ENCODE measurements at regions not wholly inside any gene's neighbourhood (a gene's known extent, or its start where the extent isn't known, plus 50 kb on each side); places are given as distances from the start of the nearest gene placed in this dataset.
"Not testable (repeated sequence)": the region's sequence is repeated elsewhere in the genome, so short reads cannot be mapped to it uniquely, and the experiment has no call there.

- no peak for DNase-seq (ENCODE audit: low spot score)
Observed at GRCh38 chr18:34529358-34530335, 180.5 kb upstream of the DTNA start.

- no peak for DNase-seq (ENCODE audit: low spot score)
Observed at GRCh38 chr18:34531110-34531509, 179.0 kb upstream of the DTNA start.

GRCh38 chr18:34534642-34535041 lies 175.5 kb upstream of the DTNA start:
- DNase-seq (ENCODE audit: low spot score), result not testable (repeated sequence)

- no peak for DNase-seq (ENCODE audit: low spot score)
Observed at GRCh38 chr18:34540897-34541296, 169.2 kb upstream of the DTNA start.

GRCh38 chr18:34542625-34543024 lies 167.5 kb upstream of the DTNA start:
- no peak for DNase-seq (ENCODE audit: low spot score)

- no peak for DNase-seq (ENCODE audit: low spot score)
Observed at GRCh38 chr18:34543356-34543755, 166.7 kb upstream of the DTNA start.

GRCh38 chr18:34543945-34544344 lies 166.2 kb upstream of the DTNA start:
- DNase-seq (ENCODE audit: low spot score), result no peak

GRCh38 chr18:34544930-34545329 lies 165.2 kb upstream of the DTNA start:
- no peak for DNase-seq (ENCODE audit: low spot score)

GRCh38 chr18:34548120-34548972 lies 161.8 kb upstream of the DTNA start:
- no peak for DNase-seq (ENCODE audit: low spot score)

- no peak for DNase-seq (ENCODE audit: low spot score)
Observed at GRCh38 chr18:34548973-34549294, 161.2 kb upstream of the DTNA start.

- no peak for DNase-seq (ENCODE audit: low spot score)
Observed at GRCh38 chr18:34549367-34549766, 160.7 kb upstream of the DTNA start.

GRCh38 chr18:34550156-34550555 lies 159.9 kb upstream of the DTNA start:
- no peak for DNase-seq (ENCODE audit: low spot score)

- no peak for DNase-seq (ENCODE audit: low spot score)
Observed at GRCh38 chr18:34550902-34551301, 159.2 kb upstream of the DTNA start.

- no peak for DNase-seq (ENCODE audit: low spot score)
Observed at GRCh38 chr18:34551824-34552223, 158.3 kb upstream of the DTNA start.

- DNase-seq (ENCODE audit: low spot score), result no peak
Observed at GRCh38 chr18:34562252-34562870, 147.7 kb upstream of the DTNA start.

- DNase-seq (ENCODE audit: low spot score), result no peak
Observed at GRCh38 chr18:34567857-34568256, 142.2 kb upstream of the DTNA start.

GRCh38 chr18:34576622-34577021 lies 133.5 kb upstream of the DTNA start:
- no peak for DNase-seq (ENCODE audit: low spot score)

- no peak for DNase-seq (ENCODE audit: low spot score)
Observed at GRCh38 chr18:34583895-34584294, 126.2 kb upstream of the DTNA start.

GRCh38 chr18:34590503-34590902 lies 119.6 kb upstream of the DTNA start:
- DNase-seq (ENCODE audit: low spot score), result no peak

- no peak for DNase-seq (ENCODE audit: low spot score)
Observed at GRCh38 chr18:34591920-34592444, 118.1 kb upstream of the DTNA start.

- DNase-seq (ENCODE audit: low spot score), result no peak
Observed at GRCh38 chr18:34592481-34592880, 117.6 kb upstream of the DTNA start.

GRCh38 chr18:34592961-34593382 lies 117.1 kb upstream of the DTNA start:
- peak; percentile 58 for DNase-seq (ENCODE audit: low spot score)
